HL-60 (cell line): ENCODE measurements at regions not wholly inside any gene's neighbourhood (a gene's known extent, or its start where the extent isn't known, plus 50 kb on each side); places are given as distances from the start of the nearest gene placed in this dataset.

Experiments
- POLR2AphosphoS5 ChIP-seq: IDR thresholded peaks from 2 replicates; pipeline ENCODE4 v1.6.1; 2012; ENCODE audit warnings: low read depth
- TF ChIP-seq, protein P1 (sequence below): IDR thresholded peaks from one replicate; pipeline ENCODE4 v1.5.1; 2011; ENCODE audit warnings: low read length, control low read depth, inconsistent platforms; ENCODE audit not compliant: insufficient read depth

DNA sequence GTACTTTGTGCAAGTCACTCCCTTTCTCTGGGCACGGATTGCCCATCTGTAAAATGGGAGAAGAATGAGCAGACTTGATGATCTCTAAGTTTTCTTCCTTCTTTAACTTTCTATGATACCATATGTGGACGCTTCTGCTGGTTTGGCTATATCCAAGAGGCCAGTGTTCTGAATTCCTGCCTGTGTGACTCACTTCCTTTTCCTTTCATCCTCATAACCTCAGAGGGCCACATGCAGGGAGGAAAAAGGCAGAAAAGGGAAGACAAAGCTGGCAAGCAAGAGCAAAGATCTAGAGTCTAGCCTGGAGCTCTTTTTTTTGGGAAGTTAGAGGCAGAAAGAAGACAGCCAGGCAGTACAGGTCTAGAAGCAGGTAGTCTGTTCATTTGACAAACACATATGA is 151.2 kb downstream of the OMA1 start:
- TF ChIP-seq POLR2AphosphoS5: no peak
- TF ChIP-seq, protein P1, sequence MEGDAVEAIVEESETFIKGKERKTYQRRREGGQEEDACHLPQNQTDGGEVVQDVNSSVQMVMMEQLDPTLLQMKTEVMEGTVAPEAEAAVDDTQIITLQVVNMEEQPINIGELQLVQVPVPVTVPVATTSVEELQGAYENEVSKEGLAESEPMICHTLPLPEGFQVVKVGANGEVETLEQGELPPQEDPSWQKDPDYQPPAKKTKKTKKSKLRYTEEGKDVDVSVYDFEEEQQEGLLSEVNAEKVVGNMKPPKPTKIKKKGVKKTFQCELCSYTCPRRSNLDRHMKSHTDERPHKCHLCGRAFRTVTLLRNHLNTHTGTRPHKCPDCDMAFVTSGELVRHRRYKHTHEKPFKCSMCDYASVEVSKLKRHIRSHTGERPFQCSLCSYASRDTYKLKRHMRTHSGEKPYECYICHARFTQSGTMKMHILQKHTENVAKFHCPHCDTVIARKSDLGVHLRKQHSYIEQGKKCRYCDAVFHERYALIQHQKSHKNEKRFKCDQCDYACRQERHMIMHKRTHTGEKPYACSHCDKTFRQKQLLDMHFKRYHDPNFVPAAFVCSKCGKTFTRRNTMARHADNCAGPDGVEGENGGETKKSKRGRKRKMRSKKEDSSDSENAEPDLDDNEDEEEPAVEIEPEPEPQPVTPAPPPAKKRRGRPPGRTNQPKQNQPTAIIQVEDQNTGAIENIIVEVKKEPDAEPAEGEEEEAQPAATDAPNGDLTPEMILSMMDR: no peak
